ENCODE measurements at regions not wholly inside any gene's neighbourhood (a gene's known extent, or its start where the extent isn't known, plus 50 kb on each side); places are given as distances from the start of the nearest gene placed in this dataset.

GRCh38 chr2:153152036-153152435, 326.5 kb downstream of the RPRM start:
- TF ChIP-seq CTCF (IDR thresholded peaks at IDR 0.05) (no peak), POLR2A (IDR thresholded peaks at IDR 0.05) (no peak), EP300 (IDR thresholded peaks at IDR 0.05; ENCODE audit: low read depth) (no peak), POLR2AphosphoS5 (IDR thresholded peaks at IDR 0.05) (no peak)
